GM19238 (cell line): ENCODE measurements at regions not wholly inside any gene's neighbourhood (a gene's known extent, or its start where the extent isn't known, plus 50 kb on each side); places are given as distances from the start of the nearest gene placed in this dataset.

Experiments used
- DNase-seq: peaks from one replicate; pipeline ENCODE4 v3.0.0; 2011; ENCODE audit warnings: low spot score; ENCODE audit not compliant: insufficient read length

DNA sequence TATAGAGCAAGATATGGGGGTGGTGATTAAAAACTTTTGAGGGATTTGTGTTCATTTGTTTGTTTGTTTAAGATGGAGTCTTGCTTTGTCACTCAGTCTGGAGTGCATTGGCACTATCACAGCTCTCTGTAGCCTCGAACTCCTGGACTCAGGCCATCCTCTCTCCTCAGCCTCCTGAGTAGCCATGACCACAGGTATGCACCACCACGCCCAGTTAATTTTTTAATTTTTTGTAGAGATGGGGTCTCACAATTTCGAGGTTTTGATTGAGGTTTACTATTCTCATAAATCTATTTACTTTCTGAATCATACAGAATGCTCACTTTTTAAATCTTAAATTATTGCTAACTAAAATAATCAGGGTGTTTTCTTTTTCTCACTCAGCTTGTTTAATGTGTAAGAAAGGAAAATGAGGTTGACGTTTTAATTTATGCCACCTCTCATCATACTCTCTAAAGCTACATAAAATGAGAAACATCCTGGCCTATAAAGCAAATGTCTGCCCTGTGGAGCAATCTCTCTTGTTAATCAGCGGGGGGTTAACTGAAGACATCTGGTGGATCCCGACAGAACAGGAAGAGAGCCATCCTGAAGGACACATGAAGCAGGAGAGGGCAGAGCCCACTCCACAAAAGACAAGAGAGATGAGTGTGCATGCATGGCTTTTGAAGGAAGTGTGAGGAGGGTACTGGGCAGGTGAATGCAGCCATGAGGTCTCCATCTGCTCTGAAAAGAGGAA, 589.1 kb upstream of the SLC8A1 start:
- DNase-seq, result no peak

DNA sequence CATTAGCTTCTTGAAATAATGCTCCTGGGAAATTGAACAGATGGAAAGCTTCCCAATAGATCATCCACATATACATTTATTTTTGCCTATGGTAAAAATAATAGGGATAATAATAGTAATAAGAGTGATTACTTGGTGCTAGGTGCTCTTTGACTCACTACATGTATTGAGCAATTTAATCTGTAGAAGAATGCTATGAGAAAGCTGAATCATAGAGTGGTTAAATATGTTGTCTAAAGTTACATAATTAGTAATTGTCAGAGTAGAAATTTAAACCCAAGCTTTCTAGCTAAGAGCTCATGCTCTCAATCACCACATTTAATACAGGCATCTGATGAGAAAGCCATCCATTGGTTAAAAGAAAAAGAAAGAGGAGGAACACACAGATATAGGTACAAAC, 590.5 kb upstream of the SLC8A1 start:
- no peak for DNase-seq

DNA sequence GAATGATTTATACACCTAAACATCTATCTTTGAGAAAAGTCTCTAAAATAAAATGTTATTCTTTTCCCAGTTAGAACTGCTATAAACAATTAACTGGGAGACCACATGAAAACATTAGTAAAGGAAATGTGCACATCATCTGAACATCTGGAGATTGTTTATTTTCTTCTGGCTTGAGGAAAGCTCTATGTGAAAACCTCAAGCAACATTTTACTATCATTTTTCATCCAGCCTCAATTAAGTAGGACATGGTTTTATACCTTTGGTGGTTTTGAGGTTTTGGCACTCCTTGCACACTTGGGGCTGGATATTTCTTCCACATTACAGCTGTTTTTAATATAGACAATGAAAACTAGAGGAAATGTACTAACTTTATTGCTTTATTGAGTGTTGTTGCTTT, 609.5 kb upstream of the SLC8A1 start:
- no peak for DNase-seq

- no peak for DNase-seq
These were observed 610.4 kb upstream of the SLC8A1 start for GRCh38 chr2:41062336-41062735.

- no peak for DNase-seq
These were observed 614.3 kb upstream of the SLC8A1 start for GRCh38 chr2:41066168-41066567.

GRCh38 chr2:41068740-41069139, 616.9 kb upstream of the SLC8A1 start:
- DNase-seq, result no peak

DNA sequence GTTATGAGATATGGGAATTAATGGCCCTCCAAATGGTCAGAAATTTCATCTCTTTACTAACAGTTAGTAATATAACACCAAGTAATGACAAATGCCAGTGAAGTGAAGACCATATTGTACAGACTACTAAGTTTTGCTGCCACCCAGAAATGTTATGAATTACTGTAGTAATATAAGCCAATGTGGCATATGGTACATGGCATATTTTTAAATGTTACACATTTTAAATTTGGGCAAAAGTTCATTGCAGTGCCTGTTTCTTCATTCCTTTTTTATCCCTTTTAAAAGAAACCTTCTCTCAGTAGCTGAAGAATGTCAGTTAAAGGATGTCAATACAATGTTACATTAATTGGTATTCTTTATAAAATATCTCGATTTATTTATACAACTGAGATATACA, 626.5 kb upstream of the SLC8A1 start:
- no peak for DNase-seq

- DNase-seq, result no peak
These were observed 627.1 kb upstream of the SLC8A1 start for GRCh38 chr2:41079011-41079410.

DNA sequence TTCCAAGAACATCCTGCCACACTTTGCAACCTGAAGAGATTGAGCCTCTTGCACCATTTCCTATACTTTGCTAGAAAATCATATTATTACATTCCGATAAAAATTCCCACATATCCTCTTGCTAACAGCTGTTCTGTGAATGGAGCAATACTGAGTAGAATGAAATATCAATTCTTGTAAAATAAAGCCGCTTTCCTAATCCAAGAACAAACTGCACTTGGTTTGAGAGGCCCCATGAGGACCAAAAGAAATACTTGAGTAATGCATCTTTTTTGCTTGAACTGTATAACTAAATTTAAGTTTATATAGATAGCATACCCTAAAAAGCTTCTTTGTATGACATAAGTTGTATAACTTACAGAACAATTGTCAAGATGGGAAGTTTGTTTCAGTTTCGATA, 632.4 kb upstream of the SLC8A1 start:
- DNase-seq, result no peak

DNA sequence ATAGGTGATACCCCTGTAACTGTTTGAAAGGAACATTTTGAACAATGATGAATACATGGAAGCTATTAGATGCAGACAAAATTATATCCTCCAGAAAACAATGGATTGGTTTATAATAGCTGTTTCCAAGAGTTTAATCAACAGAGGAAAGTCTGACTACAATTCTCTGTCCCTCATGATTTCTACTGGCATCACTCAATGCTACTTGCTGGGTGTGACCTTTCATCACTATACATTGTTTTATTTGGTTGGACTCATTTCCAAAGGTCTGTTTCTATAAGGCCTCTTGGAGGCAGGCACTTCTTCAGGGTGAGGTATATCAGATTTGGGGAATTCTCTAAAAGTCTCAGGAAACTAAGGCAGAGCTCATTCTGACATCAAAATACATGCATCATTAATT, 636.1 kb upstream of the SLC8A1 start:
- no peak for DNase-seq

DNA sequence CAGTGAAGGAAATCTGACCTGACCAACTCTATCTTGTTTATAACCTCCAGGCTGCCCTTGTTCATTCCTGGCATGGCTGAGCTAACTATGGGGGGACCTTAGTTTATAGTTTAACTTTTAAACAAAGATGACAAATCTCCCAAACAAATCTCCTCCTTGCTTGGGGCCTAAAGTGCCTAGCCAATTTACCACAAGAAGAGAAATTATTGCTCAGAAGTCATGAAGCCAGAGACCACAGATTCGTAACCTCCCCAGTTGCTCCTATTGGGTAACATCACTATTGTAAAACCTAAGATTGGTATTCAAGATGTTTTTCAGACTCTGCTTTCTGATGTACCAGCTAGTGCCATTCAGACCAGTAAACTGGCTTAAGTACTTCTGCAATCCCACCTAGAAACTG, 649.4 kb upstream of the SLC8A1 start:
- no peak for DNase-seq

DNA sequence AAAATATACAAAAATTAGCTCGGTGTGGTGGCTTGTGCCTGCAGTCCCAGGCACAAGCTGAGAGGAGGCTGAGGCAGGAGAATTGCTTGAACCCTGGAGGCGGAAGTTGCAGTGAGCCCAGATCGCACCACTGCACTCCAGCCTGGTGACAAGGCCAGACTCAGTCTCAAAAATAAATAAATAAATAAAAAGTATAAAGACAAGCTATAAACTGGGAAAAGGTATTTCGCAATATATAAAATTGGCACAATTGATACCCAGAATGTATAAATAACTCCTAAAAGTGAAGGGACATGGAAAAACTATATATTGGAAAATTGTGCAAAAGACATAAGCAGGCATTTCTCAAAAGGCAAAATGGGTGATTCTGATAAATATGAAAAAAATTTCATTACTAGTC, 657.9 kb upstream of the SLC8A1 start:
- DNase-seq, result no peak

DNA sequence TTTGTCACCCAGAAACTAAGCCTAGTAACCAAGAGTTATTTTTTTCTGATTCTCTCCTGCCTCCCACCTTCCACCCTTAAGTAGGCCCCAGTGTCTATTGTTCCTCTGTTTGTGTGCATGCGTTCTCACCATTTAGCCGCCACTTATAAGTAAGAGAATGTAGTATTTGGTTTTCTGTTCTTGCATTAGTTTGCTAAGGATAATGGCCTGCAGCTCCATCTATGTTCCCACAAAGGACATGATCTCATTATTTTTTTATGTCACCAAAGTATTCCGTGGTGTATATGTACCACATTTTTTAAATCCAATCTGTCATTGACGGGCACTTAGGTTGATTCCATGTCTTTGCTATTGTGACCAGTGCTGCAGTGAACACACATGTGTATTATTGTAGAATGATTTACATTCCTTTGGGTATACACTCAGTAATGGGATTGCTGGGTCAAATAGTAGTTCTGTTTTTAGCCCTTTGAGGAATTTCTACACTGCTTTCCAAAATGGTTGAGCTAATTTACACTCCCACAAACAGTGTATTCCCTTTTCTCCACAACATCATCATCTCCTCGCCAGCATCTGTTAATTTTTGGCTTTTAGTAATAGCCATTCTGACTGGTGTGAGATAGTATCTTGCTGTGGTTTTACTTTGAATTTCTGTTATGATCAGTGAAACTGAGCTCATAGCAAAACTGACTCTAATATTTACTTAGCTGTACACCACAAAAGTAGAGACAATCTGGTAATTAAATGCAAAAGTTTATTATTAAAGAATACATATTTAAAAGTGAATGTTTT, 660.1 kb upstream of the SLC8A1 start:
- DNase-seq, result no peak

DNA sequence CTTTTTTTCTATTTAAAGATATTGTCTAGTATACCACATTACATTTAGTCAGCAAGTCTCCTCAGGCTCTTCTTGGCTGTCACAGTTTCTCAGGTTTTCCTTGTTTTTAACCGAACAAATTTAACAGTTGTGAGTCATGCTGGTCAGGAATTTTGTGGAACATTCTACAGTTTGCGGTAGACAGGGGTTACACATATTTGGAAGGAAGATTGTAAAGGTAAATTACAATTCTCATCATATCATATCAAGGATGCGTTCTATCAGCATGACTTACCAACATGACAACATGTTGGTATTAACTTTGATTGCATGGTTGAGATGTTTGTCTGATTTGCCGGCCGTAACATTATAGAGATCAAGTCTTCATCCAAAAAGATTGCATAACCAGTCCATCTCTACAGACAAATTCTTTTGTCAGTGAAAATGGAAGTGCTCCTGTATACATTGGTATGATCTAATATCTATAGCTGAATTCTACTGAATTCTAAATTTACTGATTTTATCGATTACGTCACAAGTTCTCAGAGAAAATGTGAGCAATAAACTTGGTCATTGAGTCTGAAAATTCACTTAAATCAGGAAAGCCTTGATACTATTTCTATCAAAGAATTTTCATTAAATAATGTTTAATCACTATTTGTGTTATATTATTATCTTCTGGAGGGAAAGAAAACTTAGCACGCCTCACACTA, 664.4 kb upstream of the SLC8A1 start:
- DNase-seq, result no peak

DNA sequence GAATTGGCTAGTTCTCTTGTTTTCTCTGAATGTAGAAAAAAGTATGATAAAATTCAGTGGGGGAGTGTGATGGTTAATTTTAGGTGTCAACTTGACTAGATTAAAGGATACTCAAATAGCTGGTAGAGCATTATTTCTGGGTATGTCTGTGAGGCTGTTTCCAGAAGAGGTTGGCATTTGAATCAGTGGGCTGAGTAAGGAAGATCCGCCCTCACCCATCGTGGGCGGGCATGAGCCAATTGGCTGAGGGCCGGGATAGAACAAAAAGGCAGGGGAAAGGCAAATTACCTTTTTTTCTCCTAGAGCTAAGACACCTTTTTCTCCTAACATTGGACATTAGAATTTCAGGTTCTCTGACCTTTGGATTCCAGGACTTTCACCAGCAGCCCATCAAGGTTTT, 667.6 kb upstream of the SLC8A1 start:
- no peak for DNase-seq

- no peak for DNase-seq
These were observed 671.5 kb upstream of the SLC8A1 start for GRCh38 chr2:41123341-41123740.

DNA sequence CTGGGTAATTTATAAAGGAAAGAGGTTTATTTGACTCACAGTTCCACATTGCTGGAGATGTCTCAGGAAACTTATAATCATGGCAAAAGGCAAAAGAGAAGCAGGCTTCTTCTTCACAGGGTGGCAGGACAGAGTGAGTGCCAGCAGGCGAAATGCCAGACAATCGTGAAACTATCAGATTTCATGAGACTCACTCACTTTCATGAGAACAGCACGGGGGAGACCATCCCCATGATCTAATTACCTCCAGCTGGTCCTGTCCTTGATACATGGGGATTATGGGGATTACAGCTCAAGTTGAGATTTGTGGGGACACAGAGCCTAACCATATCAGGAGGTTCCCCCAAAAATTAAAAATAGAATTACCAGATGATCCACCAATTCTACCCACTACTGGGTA, 675.5 kb upstream of the SLC8A1 start:
- no peak for DNase-seq

GRCh38 chr2:41129988-41130387, 678.1 kb upstream of the SLC8A1 start:
- DNase-seq, result no peak

- DNase-seq, result no peak
These were observed 685.1 kb upstream of the SLC8A1 start for GRCh38 chr2:41137031-41137430.

DNA sequence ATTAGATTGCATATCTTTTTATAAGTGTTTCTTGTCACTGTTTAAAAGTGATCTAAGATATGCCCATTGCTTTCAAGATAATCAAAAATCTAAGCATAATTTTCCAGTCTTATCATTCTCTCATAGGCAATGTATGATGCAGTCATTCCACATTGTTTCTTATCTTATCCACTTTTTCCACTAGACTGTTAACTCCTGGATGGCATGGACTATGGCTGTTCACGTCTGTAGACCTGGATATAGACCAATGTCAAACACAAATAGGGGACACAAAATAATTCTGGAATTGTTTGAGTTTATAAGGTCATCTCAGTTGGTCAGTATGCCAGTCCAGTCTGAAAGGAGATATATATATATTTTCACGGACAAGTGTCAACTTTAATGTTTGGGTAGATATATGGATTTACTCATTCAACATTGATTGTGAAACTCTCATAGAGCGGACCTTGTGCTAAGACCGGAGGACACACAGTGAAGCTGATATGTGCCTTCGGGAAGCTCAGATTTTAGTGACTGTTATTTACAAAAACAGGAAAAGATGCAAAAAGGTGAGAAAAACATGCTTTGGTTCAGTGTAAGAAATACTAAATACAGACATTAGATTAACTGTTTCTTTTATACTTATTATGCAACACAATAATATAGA, 689.4 kb upstream of the SLC8A1 start:
- DNase-seq, result no peak

- no peak for DNase-seq
These were observed 690.6 kb upstream of the SLC8A1 start for GRCh38 chr2:41142478-41142877.

DNA sequence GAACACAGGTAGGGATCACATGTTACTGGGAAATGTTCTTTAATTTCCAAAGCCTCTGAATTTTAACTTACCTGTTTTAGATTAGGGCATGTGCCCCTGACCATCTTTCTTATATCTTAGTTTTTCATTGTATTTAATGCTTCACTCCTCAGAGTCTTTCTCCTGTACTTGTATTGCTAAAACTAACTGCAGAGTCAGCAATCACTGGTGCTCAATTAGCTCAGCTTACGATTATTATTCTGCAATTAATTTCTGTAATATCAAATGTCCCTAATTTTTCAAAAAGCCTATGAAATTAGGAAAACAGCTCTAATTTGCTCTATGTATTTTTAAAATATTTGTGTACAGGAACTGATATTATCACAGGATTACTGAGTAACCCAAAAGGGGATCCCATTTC, 693.2 kb upstream of the SLC8A1 start:
- DNase-seq, result no peak
